H1 (cell line): ENCODE measurements at regions not wholly inside any gene's neighbourhood (a gene's known extent, or its start where the extent isn't known, plus 50 kb on each side); places are given as distances from the start of the nearest gene placed in this dataset.

Experiments
- CHD1 ChIP-seq: IDR thresholded peaks from 2 replicates; pipeline ENCODE4 v1.6.1; 2012; ENCODE audit warnings: low read depth, low read length, improper control_type of control experiment
- CREB1 ChIP-seq: IDR thresholded peaks from 2 replicates; pipeline ENCODE4 v1.6.1; 2012; ENCODE audit warnings: inconsistent platforms
- CTCF ChIP-seq, 3 experiments: IDR thresholded peaks; 1 replicate in 2 of 3; 2 replicates in 1 of 3; pipeline versions ENCODE4 v1.5.1 to v1.6.1; 2011; ENCODE audit warnings: low read length in 3 of 3, mild to moderate bottlenecking in 3 of 3, inconsistent platforms in 2 of 3, low read depth in 1 of 3, moderate library complexity in 1 of 3; ENCODE audit not compliant: insufficient read depth in 1 of 3; ENCODE audit errors: control extremely low read depth in 1 of 3
- E2F6 ChIP-seq: IDR thresholded peaks from 2 replicates; pipeline ENCODE4 v1.6.1; 2012; ENCODE audit warnings: inconsistent platforms
- EGR1 ChIP-seq: IDR thresholded peaks from 2 replicates; pipeline ENCODE4 v1.6.1; 2011; ENCODE audit warnings: low read depth, low read length, borderline replicate concordance
- POLR2A ChIP-seq, 2 experiments: IDR thresholded peaks; 1 replicate in 1 of 2; 2 replicates in 1 of 2; pipeline ENCODE4 v1.6.1; 2011; ENCODE audit warnings: low read depth in 2 of 2, low read length in 2 of 2, mild to moderate bottlenecking in 2 of 2; ENCODE audit errors: control extremely low read depth in 1 of 2
- POLR2AphosphoS5 ChIP-seq: IDR thresholded peaks from 2 replicates; pipeline ENCODE4 v1.6.1; 2011; ENCODE audit warnings: low read depth, low read length
- RFX5 ChIP-seq: IDR thresholded peaks from 2 replicates; pipeline ENCODE4 v1.6.1; 2011; ENCODE audit warnings: low read depth, low read length, improper control_type of control experiment, borderline replicate concordance
- RNF2 ChIP-seq: fragments of 200-900, 300-1000 bp; sonication (generic); IDR thresholded peaks from 2 replicates; pipeline ENCODE4 v1.7.1; 2016; ENCODE audit warnings: borderline replicate concordance, low read depth, mild to moderate bottlenecking, antibody characterized with exemption, low read length; ENCODE audit not compliant: poor library complexity, severe bottlenecking; ENCODE audit errors: missing control alignments
- TF ChIP-seq, protein P1 (sequence below): IDR thresholded peaks from 2 replicates; pipeline ENCODE4 v1.6.1; 2011; ENCODE audit warnings: low read length, improper control_type of control experiment
- TF ChIP-seq, protein P2 (sequence below): IDR thresholded peaks from 2 replicates; pipeline ENCODE4 v1.6.1; 2011; ENCODE audit warnings: low read depth, mild to moderate bottlenecking, low read length; ENCODE audit not compliant: insufficient read depth

DNA sequence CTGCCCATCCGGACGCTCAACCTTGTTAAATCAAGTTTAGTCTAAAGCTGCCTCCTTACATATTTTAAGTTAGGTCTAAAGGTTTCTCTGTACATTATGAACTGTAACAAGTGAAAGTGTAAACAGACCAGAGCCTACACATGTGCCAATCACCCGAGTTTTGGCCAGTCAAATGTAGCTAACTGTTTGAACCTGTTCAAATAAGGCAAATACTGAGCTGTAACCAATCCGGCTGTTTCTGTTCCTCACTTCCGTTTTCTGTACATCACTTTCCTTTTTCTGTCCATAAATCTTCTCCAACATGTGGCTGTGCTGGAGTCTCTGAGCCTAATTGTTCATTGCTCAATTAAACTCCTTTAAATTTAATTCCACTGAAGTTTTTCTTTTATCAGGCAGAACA, 113.3 kb upstream of the SHISA3 start:
- TF ChIP-seq CTCF (IDR thresholded peaks at IDR 0.05; ENCODE audit: control extremely low read depth in 1 of 3, insufficient read depth in 1 of 3, low read depth in 1 of 3, low read length in 3 of 3) (no peak), RNF2 (no peak), POLR2AphosphoS5 (no peak), CHD1 (no peak), EGR1 (no peak), E2F6 (no peak), CREB1 (no peak), RFX5 (no peak), POLR2A (IDR thresholded peaks at IDR 0.05; ENCODE audit: control extremely low read depth in 1 of 2, low read depth in 2 of 2, low read length in 2 of 2) (no peak)
- TF ChIP-seq, protein P1, sequence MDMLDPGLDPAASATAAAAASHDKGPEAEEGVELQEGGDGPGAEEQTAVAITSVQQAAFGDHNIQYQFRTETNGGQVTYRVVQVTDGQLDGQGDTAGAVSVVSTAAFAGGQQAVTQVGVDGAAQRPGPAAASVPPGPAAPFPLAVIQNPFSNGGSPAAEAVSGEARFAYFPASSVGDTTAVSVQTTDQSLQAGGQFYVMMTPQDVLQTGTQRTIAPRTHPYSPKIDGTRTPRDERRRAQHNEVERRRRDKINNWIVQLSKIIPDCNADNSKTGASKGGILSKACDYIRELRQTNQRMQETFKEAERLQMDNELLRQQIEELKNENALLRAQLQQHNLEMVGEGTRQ = no peak
- TF ChIP-seq, protein P2, sequence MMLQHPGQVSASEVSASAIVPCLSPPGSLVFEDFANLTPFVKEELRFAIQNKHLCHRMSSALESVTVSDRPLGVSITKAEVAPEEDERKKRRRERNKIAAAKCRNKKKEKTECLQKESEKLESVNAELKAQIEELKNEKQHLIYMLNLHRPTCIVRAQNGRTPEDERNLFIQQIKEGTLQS = no peak
